GDM1 (cell line): ENCODE measurements at regions not wholly inside any gene's neighbourhood (a gene's known extent, or its start where the extent isn't known, plus 50 kb on each side); places are given as distances from the start of the nearest gene placed in this dataset.

Source experiments
- DNase-seq: peaks from one replicate; lab custom pipeline; 2025; lab: John Stamatoyannopoulos, UW

DNA sequence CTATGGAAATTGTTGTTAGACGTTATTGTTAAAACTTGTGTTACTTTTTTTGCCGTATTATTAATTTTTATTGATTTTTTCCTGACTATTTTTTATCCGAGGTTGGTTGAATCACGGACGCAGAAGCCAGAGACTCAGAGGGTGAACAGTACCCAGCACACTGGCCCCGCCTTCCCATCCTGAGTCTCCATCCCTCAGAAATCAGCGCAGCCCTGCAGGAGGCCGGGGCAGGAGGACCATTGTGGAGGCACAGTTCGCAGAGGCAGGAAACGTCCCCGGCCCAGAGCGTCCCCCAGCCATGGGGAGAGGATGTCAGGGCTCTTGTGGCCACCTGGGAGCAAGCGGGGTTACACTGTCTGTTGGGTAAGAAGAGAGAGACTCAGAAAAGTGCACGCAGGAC, 843.0 kb downstream of the BRD1 start:
- no peak for DNase-seq

GRCh38 chr22:48982321-48982905, 845.3 kb downstream of the BRD1 start:
- no peak for DNase-seq

GRCh38 chr22:48981371-48982061, 846.2 kb downstream of the BRD1 start:
- no peak for DNase-seq

DNA sequence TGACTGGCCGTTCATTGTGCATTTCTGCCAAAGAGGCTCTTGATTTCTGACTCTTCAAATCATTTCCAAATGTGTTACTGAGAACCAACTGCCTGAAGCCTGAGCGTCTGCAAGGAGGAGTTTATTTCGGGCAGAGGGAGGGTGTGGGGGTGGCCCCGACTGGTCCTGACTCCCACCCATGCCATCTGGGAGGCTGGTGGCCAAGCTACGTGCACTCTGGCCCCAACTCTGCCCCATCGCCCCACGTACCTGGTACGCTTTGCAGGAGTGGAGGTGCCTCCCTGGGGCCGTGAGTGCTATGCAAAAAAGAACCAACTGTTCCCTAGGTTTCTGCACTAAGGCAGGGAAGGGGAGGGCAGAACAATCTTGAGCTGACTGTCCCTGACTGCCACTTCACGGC, 846.8 kb downstream of the BRD1 start:
- DNase-seq: no peak

GRCh38 chr22:48980409-48980808, 847.3 kb downstream of the BRD1 start:
- no peak for DNase-seq

DNA sequence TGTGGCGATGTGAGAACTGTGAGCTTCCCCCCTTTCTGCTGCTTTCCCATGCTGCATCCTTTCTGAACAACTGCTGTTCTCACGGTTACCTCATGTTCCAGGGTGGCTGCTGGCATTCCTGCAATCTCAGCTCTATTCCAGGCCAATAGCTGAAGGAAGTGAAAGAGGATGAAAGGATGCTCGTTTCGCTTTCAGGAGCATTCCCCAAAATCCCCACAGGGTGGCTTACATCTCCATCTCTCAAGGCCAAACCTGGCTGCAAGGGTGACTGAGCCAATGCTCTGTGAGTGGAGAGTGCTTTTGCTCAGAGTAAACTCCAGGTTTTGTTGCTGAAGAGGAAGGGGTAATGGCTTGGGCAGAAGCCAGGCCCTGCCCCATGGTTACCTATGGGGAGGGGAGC, 848.2 kb downstream of the BRD1 start:
- no peak for DNase-seq

DNA sequence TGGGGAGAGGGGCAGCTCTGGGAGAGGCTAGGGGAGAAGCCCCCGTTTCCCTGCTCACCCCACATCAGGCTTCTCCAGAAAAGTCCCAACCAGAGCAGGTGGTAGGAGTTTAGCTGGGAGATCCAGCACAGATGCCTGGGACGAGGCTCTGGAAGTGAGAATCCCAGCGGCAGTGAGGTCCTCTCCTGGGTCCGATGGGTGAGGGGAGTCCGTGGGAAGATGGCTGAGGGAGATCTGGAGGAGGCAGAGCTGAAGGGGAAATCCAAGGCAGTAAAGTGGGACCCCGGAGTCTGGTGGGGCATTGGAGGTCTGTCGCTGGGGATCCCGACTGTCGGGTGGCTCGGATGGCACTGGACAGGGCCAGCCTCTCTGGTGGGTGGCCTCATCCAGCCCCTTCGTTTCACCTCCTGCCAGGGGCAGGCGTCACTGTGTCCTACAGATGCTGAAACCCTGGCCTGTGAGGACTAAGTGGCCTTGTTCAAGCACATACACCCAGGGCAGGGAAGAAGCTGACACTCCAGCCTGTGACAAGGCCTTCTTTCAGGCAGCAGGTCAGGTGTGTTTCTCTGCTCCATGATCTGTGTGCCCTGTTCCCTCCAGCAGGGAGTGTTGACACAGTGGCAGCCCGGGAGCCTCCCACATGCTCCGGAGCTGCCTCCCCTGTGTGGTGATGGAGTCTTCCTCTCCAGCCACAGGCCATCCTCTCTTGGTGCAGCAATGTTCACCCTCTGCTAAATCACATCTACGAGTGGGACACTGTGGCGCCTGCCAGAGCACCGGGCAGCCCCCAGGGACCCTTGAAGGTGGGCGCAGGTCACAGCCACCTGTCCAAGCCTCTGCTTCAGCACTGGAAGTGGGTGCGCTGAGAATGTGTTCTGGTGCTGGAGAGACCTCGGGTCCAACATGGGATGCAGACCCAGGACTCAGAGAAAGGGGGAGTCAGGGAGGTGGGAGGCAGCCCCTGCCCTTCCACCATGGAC, 850.8 kb downstream of the BRD1 start:
- DNase-seq: no peak

- no peak for DNase-seq
Measured at GRCh38 chr22:48975886-48976285, 851.8 kb downstream of the BRD1 start.

DNA sequence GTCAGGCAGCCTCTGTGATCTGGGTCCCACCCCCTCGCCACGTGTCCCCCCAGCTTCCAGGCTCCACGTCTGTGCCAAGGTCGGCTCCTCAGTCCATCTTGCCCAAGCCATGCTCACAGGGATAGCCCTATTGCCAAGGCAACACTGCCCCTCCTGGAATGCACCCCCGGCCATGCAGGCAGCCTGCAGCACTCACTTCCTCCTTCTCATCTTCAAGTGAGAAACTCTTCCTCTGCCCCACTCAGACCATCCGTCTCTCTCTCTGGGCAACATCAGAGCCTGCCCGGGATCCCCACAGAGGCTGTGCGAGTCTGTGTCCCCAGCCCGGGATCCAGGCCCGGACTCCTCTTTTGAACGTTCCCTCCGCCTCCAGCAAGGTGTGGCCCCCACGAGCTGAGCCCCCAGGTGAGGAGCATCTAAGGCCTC, 852.3 kb downstream of the BRD1 start:
- DNase-seq: no peak

- DNase-seq: no peak
Measured at GRCh38 chr22:48974443-48975315, 853.0 kb downstream of the BRD1 start.

GRCh38 chr22:48973694-48974041, 854.0 kb downstream of the BRD1 start:
- DNase-seq: no peak

GRCh38 chr22:48972979-48973693, 854.5 kb downstream of the BRD1 start:
- no peak for DNase-seq

DNA sequence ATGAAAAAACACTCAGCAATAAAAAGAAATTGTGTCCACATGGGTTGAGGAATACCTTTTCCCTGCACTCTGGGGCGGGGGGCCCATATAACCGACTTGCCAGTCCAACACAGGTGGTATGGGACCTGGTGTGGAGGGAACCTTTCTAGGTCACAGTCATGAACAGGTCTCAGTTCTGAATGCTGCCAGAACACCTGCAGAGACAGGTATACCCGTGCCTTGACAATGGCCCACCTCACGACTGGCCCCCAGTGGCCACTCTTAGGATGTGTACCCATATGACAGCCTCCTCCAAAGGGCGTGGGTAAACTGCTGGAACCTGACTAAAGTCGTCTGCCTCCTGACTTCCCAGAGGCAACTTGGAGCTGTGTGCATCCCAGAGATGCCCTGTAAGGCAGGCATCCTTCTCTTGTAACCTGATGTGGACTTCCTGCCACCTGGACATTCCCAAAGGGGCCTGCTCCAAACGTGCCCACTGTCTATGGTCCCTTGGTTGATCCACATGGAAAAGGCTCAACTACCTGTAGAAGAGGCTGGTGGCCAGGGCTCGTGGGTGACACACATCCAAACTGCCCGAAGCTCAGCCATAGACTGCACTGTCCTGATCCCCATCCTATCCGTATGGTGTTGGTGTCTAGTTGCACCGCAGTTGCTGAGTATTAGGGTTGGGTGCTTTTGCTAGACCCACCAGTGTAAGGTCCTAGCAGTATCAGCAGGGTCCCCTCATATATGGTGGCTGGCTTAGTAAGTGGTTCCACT, 859.3 kb downstream of the BRD1 start:
- DNase-seq: no peak

- no peak for DNase-seq
Measured at GRCh38 chr22:48963405-48963804, 864.3 kb downstream of the BRD1 start.

DNA sequence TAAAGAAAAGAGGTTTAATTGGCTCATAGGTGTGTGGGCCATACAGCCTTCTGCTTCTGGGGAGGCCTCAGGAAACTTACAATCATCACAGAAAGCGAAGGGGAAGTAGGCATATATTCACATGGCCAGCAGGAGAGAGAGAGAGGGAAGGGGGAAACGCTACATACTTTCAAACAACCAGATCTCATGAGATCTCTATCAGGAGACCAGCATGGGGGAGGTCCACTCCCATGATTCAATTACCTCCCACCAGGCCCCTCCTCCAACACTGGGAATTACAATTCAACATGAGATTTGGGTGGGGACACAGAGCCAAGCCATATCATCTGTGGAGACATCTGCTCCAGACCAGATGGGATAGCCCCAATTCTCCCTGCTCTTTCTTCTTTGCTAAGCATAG, 866.0 kb downstream of the BRD1 start:
- no peak for DNase-seq

DNA sequence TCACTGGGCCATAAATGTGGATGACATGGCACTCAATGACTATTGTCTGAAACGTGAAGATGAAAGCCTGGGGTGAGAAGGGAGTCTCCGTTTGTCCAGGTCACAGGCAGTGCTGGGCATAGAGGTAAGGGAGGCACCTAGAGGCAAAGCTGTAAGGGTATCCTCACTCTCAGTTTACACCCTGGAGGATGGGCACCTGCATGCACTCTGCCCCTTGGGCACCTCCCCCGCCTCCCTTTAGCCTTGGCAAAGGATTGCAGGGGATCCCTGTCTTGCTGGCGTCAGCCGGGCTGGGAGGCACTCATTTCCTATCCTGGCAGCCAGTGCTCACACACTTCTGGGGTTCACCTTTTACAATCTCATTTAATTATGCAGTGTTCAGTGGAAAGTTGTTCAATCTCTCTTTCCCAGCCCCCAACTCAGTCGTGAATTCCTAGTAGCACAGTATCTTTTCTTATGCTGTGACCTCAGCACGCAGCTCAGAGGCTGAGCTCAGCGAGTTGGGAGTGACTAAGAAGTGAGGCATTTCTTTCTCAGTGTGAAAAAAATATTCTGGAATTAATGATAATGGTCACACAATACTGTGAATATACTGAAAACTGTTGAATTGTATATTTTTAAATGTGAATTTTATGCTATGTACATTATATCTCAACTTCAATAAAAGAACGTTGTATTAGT, 866.6 kb downstream of the BRD1 start:
- no peak for DNase-seq

GRCh38 chr22:48960576-48960975, 867.1 kb downstream of the BRD1 start:
- DNase-seq: no peak

- DNase-seq: no peak
Measured at GRCh38 chr22:48959496-48959895, 868.2 kb downstream of the BRD1 start.

DNA sequence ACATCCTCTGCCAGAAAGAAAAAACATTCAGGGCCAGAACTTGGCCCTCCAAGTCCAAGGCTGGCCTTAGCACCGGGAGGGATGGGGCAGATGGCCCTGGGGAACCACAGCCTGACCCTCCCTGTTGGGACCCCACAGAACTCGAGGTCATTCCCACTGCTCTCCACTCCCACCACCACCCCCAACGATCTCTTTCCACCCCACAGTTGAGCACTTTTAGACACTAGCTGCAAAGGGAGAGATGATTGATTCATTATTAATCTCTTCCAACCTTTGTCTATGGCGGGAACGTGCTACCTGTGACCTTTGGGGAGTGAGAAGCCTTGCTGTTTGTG, 869.7 kb downstream of the BRD1 start:
- no peak for DNase-seq

DNA sequence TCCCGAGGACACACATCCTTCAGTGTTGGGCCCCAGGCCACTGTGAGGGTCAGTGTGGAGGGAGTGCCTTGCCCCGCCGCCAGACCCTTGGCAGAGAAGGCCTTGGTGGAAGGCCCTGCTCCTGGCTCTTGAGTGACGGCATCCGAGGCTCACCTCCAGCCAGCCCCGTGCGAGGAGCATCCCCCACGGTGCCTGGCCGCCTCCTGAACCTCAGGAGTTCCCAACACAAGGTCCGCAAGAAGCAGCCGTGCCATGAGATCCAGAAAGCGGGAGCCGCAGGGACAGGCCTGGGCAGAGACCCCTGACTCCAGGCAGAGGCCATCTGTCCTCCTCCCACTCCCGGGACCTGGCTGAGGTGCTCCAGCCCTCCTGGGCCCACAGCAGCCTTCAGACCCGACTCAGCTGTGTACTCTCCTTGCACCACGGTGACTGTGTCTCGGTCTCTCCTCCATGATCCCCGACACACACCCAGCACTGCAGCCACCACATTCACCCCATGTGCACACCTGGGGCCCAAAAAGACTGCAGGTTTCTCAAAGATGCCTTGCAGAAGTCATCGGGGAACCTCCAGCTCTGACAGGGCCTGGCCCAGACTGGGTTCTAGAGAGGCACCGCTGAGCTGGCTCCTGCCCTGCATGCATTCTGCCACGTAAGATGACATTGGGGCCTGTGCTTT, 870.2 kb downstream of the BRD1 start:
- DNase-seq: no peak
